ENCODE measurements at regions not wholly inside any gene's neighbourhood (a gene's known extent, or its start where the extent isn't known, plus 50 kb on each side); places are given as distances from the start of the nearest gene placed in this dataset.

DNA sequence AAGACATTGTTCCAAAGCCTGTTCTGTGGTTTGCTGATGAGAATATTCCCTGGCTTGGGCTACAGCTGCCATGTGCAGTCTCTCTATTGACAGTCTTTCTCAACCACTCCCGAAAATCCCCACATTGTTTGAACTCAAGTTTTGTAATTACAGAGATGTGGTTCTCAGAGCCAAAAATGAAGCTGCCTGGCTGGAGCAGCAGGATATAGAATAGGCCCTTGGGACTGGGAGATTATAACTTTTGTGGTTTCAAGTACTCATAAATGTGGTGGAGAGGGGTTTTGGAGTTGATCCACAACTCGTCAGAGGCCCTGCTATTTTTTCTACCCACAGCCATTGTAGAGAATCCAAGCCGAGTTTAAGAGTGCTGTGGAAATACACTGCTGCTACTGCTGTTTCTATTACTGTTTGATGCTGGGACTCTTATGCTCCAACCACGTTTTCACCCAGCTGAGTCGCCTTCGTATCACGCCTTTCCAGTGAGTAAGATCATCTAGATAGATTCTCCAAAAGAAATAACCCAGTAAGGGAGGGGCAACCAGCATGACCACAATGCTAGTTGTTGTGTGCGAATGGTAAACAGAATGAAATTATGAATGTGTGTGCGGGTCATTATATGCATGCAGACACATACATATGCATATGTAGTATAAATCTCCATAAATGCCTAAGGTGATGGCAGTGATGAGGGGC lies 57.1 kb upstream of the ATXN3L start:
- TF ChIP-seq EZH2 (IDR thresholded peaks at IDR 0.05; ENCODE audit: insufficient read depth, poor library complexity, severe bottlenecking) (no peak), EZH2phosphoT487 (IDR thresholded peaks at IDR 0.05; ENCODE audit: insufficient read depth, low read depth) (0 out of 2 replicates have a peak, but pooled peaks have one; percentile 60)

All from GM23248 (cell line).